H9 (cell line): ENCODE measurements at regions not wholly inside any gene's neighbourhood (a gene's known extent, or its start where the extent isn't known, plus 50 kb on each side); places are given as distances from the start of the nearest gene placed in this dataset.

Experiments used
- DNase-seq: peaks from one replicate; pipeline ENCODE4 v3.0.0-alpha.2; 2017
- H2AFZ ChIP-seq: one replicate; pipeline ENCODE4 v1.6.1; 2013; ENCODE audit warnings: mild to moderate bottlenecking, low read length, control low read depth, moderate library complexity
- H2AK5ac ChIP-seq: 2 replicates; pipeline ENCODE4 v1.6.1; 2013; ENCODE audit warnings: low read length, control low read depth, mixed read lengths; ENCODE audit not compliant: insufficient read length
- H2BK120ac ChIP-seq: one replicate; pipeline ENCODE4 v1.6.1; 2013; ENCODE audit warnings: low read depth, mild to moderate bottlenecking, low read length, control low read depth, inconsistent platforms; ENCODE audit not compliant: poor library complexity, severe bottlenecking
- H2BK12ac ChIP-seq: 2 replicates; pipeline ENCODE4 v1.6.1; 2013; ENCODE audit warnings: low read length, control low read depth, mixed read lengths, low read depth; ENCODE audit not compliant: insufficient read length
- H2BK15ac ChIP-seq: 2 replicates; pipeline ENCODE4 v1.6.1; 2013; ENCODE audit warnings: low read depth, low read length, control low read depth
- H2BK20ac ChIP-seq: one replicate; pipeline ENCODE4 v1.6.1; 2013; ENCODE audit warnings: low read depth, mild to moderate bottlenecking, low read length, control low read depth, inconsistent platforms; ENCODE audit not compliant: poor library complexity, severe bottlenecking
- H2BK5ac ChIP-seq: 2 replicates; pipeline ENCODE4 v1.6.1; 2013; ENCODE audit warnings: low read length, control low read depth, mixed read lengths; ENCODE audit not compliant: insufficient read length
- H3K14ac ChIP-seq: 2 replicates; pipeline ENCODE4 v1.6.1; 2013; ENCODE audit warnings: low read length, control low read depth; ENCODE audit not compliant: insufficient read depth
- H3K18ac ChIP-seq: 2 replicates; pipeline ENCODE4 v1.6.1; 2013; ENCODE audit warnings: low read depth, mild to moderate bottlenecking, mixed read lengths, low read length, control low read depth; ENCODE audit not compliant: insufficient read length
- H3K23ac ChIP-seq: 2 replicates; pipeline ENCODE4 v1.6.1; 2013; ENCODE audit warnings: low read length, control low read depth, mixed read lengths, low read depth; ENCODE audit not compliant: insufficient read length
- H3K23me2 ChIP-seq: 2 replicates; pipeline ENCODE4 v1.6.1; 2013; ENCODE audit warnings: low read depth, mild to moderate bottlenecking, mixed read lengths, low read length, control low read depth; ENCODE audit not compliant: insufficient read length, poor library complexity, severe bottlenecking
- H3K27ac ChIP-seq: 2 replicates; pipeline ENCODE4 v1.5.1; 2013; ENCODE audit warnings: low read length, control low read depth, mixed read lengths, low read depth; ENCODE audit not compliant: insufficient read length
- H3K27me3 ChIP-seq: 2 replicates; pipeline ENCODE4 v1.6.1; 2013; ENCODE audit warnings: low read length, control low read depth, inconsistent platforms; ENCODE audit not compliant: insufficient read depth
- H3K4ac ChIP-seq: 2 replicates; pipeline ENCODE4 v1.6.1; 2013; ENCODE audit warnings: low read depth, mild to moderate bottlenecking, control low read depth, inconsistent platforms, low read length, moderate library complexity
- H3K4me1 ChIP-seq: 2 replicates; pipeline ENCODE4 v1.6.1; 2013; ENCODE audit warnings: low read length, control low read depth, inconsistent platforms; ENCODE audit not compliant: insufficient read depth
- H3K4me2 ChIP-seq: 2 replicates; pipeline ENCODE4 v1.6.1; 2013; ENCODE audit warnings: low read length, control low read depth, mixed read lengths; ENCODE audit not compliant: insufficient read length, insufficient read depth
- H3K56ac ChIP-seq: 2 replicates; pipeline ENCODE4 v1.6.1; 2013; ENCODE audit warnings: low read depth, mild to moderate bottlenecking, mixed read lengths, low read length, control low read depth; ENCODE audit not compliant: insufficient read length
- H3K79me1 ChIP-seq: 2 replicates; pipeline ENCODE4 v1.6.1; 2013; ENCODE audit warnings: low read depth, mild to moderate bottlenecking, moderate library complexity, low read length, control low read depth, inconsistent platforms; ENCODE audit not compliant: insufficient read depth, poor library complexity, severe bottlenecking
- H3K79me2 ChIP-seq: 2 replicates; pipeline ENCODE4 v1.6.1; 2013; ENCODE audit warnings: low read length, control low read depth, inconsistent platforms; ENCODE audit not compliant: insufficient read depth
- H3K9ac ChIP-seq: 2 replicates; pipeline ENCODE4 v1.6.1; 2013; ENCODE audit warnings: low read length, control low read depth, mixed read lengths; ENCODE audit not compliant: insufficient read length; ENCODE audit errors: extremely low read depth
- H3K9me3 ChIP-seq: one replicate; pipeline ENCODE4 v1.6.1; 2013; ENCODE audit warnings: low read depth, low read length, inconsistent platforms; ENCODE audit not compliant: control insufficient read depth
- H3T11ph ChIP-seq: one replicate; pipeline ENCODE4 v1.6.1; 2013; ENCODE audit warnings: mild to moderate bottlenecking, low read length, control low read depth, inconsistent platforms
- H4K20me1 ChIP-seq: one replicate; pipeline ENCODE4 v1.6.1; 2013; ENCODE audit not compliant: control insufficient read depth, insufficient read length, insufficient read depth
- H4K5ac ChIP-seq: 2 replicates; pipeline ENCODE4 v1.6.1; 2013; ENCODE audit warnings: low read depth, mild to moderate bottlenecking, mixed read lengths, low read length, control low read depth; ENCODE audit not compliant: insufficient read length
- H4K8ac ChIP-seq: replicated peaks from 2 replicates; pipeline ENCODE4 v1.6.1; 2013; ENCODE audit warnings: low read length, control low read depth, mixed read lengths, low read depth; ENCODE audit not compliant: insufficient read length
- H4K91ac ChIP-seq: 2 replicates; pipeline ENCODE4 v1.6.1; 2013; ENCODE audit warnings: low read depth, mild to moderate bottlenecking, moderate library complexity, mixed read lengths, low read length, control low read depth; ENCODE audit not compliant: insufficient read length
- H3K27ac Mint-ChIP-seq, 3 experiments: 2 replicates in 2 of 3; 3 replicates in 1 of 3; pipeline ENCODE4 v1.8.0; 2020 to 2021; ENCODE audit warnings: mixed read lengths in 3 of 3, mild to moderate bottlenecking in 1 of 3, moderate library complexity in 1 of 3
- H3K27me3 Mint-ChIP-seq: 2 replicates; pipeline ENCODE4 v1.8.0; 2021; ENCODE audit warnings: low read depth, mild to moderate bottlenecking, moderate library complexity, mixed read lengths
- H3K36me3 Mint-ChIP-seq, 3 experiments: 2 replicates in 2 of 3; 3 replicates in 1 of 3; pipeline ENCODE4 v1.8.0; 2020 to 2021; ENCODE audit warnings: low read depth in 3 of 3, mixed read lengths in 3 of 3; ENCODE audit not compliant: insufficient read depth in 1 of 3
- H3K4me1 Mint-ChIP-seq, 2 experiments: 2 replicates each; pipeline ENCODE4 v1.8.0; 2020; ENCODE audit warnings: mixed read lengths in 2 of 2
- H3K4me3 Mint-ChIP-seq, 2 experiments: 2 replicates in 1 of 2; 3 replicates in 1 of 2; pipeline ENCODE4 v1.8.0; 2020 to 2021; ENCODE audit warnings: mild to moderate bottlenecking in 2 of 2, mixed read lengths in 2 of 2, moderate library complexity in 1 of 2
- H3K9me3 Mint-ChIP-seq, 2 experiments: 2 replicates in 1 of 2; 3 replicates in 1 of 2; pipeline ENCODE4 v1.8.0; 2020; ENCODE audit warnings: mild to moderate bottlenecking in 2 of 2, mixed read lengths in 2 of 2, moderate library complexity in 1 of 2
- WGBS: extraction: QIAGEN DNeasy Blood & Tissue Kit; methylation state at CpG from one replicate; pipeline ENCODE4 v1.1.7; 2013; ENCODE audit warnings: missing lambda C conversion rate, low lambda C conversion rate, mixed read lengths; ENCODE audit not compliant: insufficient read length; ENCODE audit errors: extremely low coverage; 5-methylcytosine and 5-hydroxymethylcytosine counted together
- TF ChIP-seq, protein P1 (sequence below): fragments of 200-600 bp; sonication (generic); conservative IDR thresholded peaks from 3 replicates; pipeline ENCODE4 v1.8.0; 2021; ENCODE audit warnings: antibody characterized with exemption, mild to moderate bottlenecking

DNA sequence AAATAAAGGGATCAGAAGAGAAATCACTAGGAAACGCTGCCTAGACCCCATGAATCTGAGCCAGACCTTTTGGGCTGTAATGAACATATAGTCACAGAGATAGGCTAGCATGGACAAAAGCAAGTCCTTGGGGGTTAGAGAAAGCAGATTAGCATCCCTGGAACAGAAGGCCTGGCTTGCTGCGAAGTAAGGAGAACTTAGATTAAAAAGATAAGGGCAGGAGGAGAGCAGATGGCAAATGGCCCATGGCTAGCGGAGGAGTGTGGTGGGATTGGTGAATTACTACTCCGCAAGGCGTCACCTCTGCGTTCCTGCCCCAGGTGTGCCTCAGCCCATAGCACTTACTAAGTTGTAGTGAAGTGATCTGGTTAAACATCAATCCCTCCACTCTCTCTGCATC, 92.3 kb upstream of the ZNF438 start:
- peaks cover under 1 to 3% of the 10 kb centered on the region in 2 experiments; a peak in 3 of 4 replicates for H3K4me1 Mint-ChIP-seq
- no peak overlapping the region for H3K4ac ChIP-seq
- no peaks in the 10 kb centered on the region for H3K9me3 ChIP-seq
- no peak overlapping the region for H2BK20ac ChIP-seq
- no peak overlapping the region for H4K91ac ChIP-seq
- no peak overlapping the region for H2BK15ac ChIP-seq
- no peak overlapping the region for H2BK5ac ChIP-seq
- H3K9ac ChIP-seq: no peak overlapping the region
- 0 out of 7 replicates have a peak overlapping the region, but pooled peaks of 1 of the 3 experiments have one; percentile 48 for H3K27ac Mint-ChIP-seq
- no peak overlapping the region for H2AK5ac ChIP-seq
- no peak overlapping the region for H2AFZ ChIP-seq
- no peak overlapping the region for H3K4me2 ChIP-seq
- no peak overlapping the region for H3K14ac ChIP-seq
- TF ChIP-seq, protein P1, sequence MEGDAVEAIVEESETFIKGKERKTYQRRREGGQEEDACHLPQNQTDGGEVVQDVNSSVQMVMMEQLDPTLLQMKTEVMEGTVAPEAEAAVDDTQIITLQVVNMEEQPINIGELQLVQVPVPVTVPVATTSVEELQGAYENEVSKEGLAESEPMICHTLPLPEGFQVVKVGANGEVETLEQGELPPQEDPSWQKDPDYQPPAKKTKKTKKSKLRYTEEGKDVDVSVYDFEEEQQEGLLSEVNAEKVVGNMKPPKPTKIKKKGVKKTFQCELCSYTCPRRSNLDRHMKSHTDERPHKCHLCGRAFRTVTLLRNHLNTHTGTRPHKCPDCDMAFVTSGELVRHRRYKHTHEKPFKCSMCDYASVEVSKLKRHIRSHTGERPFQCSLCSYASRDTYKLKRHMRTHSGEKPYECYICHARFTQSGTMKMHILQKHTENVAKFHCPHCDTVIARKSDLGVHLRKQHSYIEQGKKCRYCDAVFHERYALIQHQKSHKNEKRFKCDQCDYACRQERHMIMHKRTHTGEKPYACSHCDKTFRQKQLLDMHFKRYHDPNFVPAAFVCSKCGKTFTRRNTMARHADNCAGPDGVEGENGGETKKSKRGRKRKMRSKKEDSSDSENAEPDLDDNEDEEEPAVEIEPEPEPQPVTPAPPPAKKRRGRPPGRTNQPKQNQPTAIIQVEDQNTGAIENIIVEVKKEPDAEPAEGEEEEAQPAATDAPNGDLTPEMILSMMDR: no peak
- H3K36me3 Mint-ChIP-seq: no peaks in the 10 kb centered on the region; a peak in 2 of 7 replicates
- no peaks in the 10 kb centered on the region for H3K27me3 ChIP-seq
- H3K56ac ChIP-seq: no peak overlapping the region
- H3K23me2 ChIP-seq: no peaks in the 10 kb centered on the region
- H3K27me3 Mint-ChIP-seq: peaks cover 6% of the 10 kb centered on the region
- no CpG with 5 or more reads among the region's 6 CpGs for WGBS
- no peak for DNase-seq
- H3K9me3 Mint-ChIP-seq: peaks cover 0 to 2% of the 10 kb centered on the region in 2 experiments; a peak in 2 of 5 replicates
- no peak overlapping the region for H3K18ac ChIP-seq
- no peak overlapping the region for H4K5ac ChIP-seq
- no peaks in the 10 kb centered on the region for H4K20me1 ChIP-seq
- H3K4me1 ChIP-seq: no peaks in the 10 kb centered on the region
- no peak overlapping the region for H3K4me3 Mint-ChIP-seq
- H3K79me1 ChIP-seq: no peaks in the 10 kb centered on the region
- no peak overlapping the region for H2BK120ac ChIP-seq
- no peak overlapping the region for H3K27ac ChIP-seq
- H4K8ac ChIP-seq: no peak overlapping the region
- no peak overlapping the region for H3T11ph ChIP-seq
- H3K79me2 ChIP-seq: no peaks in the 10 kb centered on the region
- no peak overlapping the region for H3K23ac ChIP-seq
- no peak overlapping the region for H2BK12ac ChIP-seq
